Bone marrow (tissue), 2 donors: ENCODE measurements at regions not wholly inside any gene's neighbourhood (a gene's known extent, or its start where the extent isn't known, plus 50 kb on each side); places are given as distances from the start of the nearest gene placed in this dataset.
"Not testable (repeated sequence)": the region's sequence is repeated elsewhere in the genome, so short reads cannot be mapped to it uniquely, and the experiment has no call there.

Experiments used
- DNase-seq, 2 donors: peaks; one replicate each; lab custom pipeline; 2025; lab: John Stamatoyannopoulos, UW

- DNase-seq: not testable (repeated sequence)
Observed at GRCh38 chr19:23984911-23985310, 70.2 kb downstream of the ZNF726 start.

GRCh38 chr19:23986623-23987022 lies 71.9 kb downstream of the ZNF726 start:
- DNase-seq: no peak

- no peak for DNase-seq
Observed at GRCh38 chr19:23991170-23991569, 76.5 kb downstream of the ZNF726 start.

GRCh38 chr19:23992348-23992747 lies 77.7 kb downstream of the ZNF726 start:
- DNase-seq: no peak

GRCh38 chr19:23993440-23993839 lies 78.8 kb downstream of the ZNF726 start:
- no peak for DNase-seq

GRCh38 chr19:23996549-23996948 lies 81.9 kb downstream of the ZNF726 start:
- no peak for DNase-seq

GRCh38 chr19:23998568-23998967 lies 83.9 kb downstream of the ZNF726 start:
- DNase-seq: no peak

- DNase-seq: no peak
Observed at GRCh38 chr19:23999821-24000610, 85.3 kb downstream of the ZNF726 start.

GRCh38 chr19:24000656-24001055 lies 86.0 kb downstream of the ZNF726 start:
- no peak for DNase-seq

- no peak for DNase-seq
Observed at GRCh38 chr19:24002256-24002945, 84.6 kb upstream of the ZNF254 start.

GRCh38 chr19:24003537-24003936 lies 83.5 kb upstream of the ZNF254 start:
- DNase-seq: no peak

- DNase-seq: no peak
Observed at GRCh38 chr19:24004166-24004565, 82.8 kb upstream of the ZNF254 start.

- no peak for DNase-seq
Observed at GRCh38 chr19:24029941-24030636, 56.9 kb upstream of the ZNF254 start.

- no peak for DNase-seq
Observed at GRCh38 chr19:24032651-24033050, 54.3 kb upstream of the ZNF254 start.

- peak; percentile 74 to 88 for DNase-seq
Observed at GRCh38 chr19:24033301-24033962, 53.6 kb upstream of the ZNF254 start.

GRCh38 chr19:24033963-24034342 lies 53.0 kb upstream of the ZNF254 start:
- peak in 1 of 2 donors; percentile 45 for DNase-seq

GRCh38 chr19:24035261-24035880 lies 51.6 kb upstream of the ZNF254 start:
- not testable (repeated sequence) for DNase-seq
